A549 (cell line): ENCODE measurements at regions not wholly inside any gene's neighbourhood (a gene's known extent, or its start where the extent isn't known, plus 50 kb on each side); places are given as distances from the start of the nearest gene placed in this dataset.

Experiments
- CEBPB ChIP-seq, 2 experiments: fragments of >200 bp in 1 of 2; sonication (Bioruptor Twin) in 1 of 2; formaldehyde crosslinking in 1 of 2; IDR thresholded peaks; 2 replicates each; pipeline ENCODE4 v1.6.1; 2012 to 2016
- CHD4 ChIP-seq: fragments of 200-600 bp; sonication (generic); IDR thresholded peaks from 2 replicates; pipeline ENCODE4 v1.6.1; 2016; ENCODE audit warnings: antibody characterized with exemption, mild to moderate bottlenecking, borderline replicate concordance
- CTCF ChIP-seq: fragments of >200 bp; sonication (Bioruptor Twin); formaldehyde crosslinking; IDR thresholded peaks from 3 replicates; pipeline ENCODE4 v1.5.1; 2016
- MAFK ChIP-seq: fragments of 450-650 bp; IDR thresholded peaks from 2 replicates; pipeline ENCODE4 v1.6.1; 2014; ENCODE audit not compliant: partially characterized antibody
- RAD21 ChIP-seq, 2 experiments: fragments of >200 bp in 1 of 2; sonication (Bioruptor Twin) in 1 of 2; formaldehyde crosslinking in 1 of 2; IDR thresholded peaks in 1 of 2; conservative IDR thresholded peaks in 1 of 2; 2 replicates in 1 of 2; 3 replicates in 1 of 2; pipeline ENCODE4 v1.6.1; 2012 to 2018; ENCODE audit warnings: inconsistent platforms in 1 of 2

DNA sequence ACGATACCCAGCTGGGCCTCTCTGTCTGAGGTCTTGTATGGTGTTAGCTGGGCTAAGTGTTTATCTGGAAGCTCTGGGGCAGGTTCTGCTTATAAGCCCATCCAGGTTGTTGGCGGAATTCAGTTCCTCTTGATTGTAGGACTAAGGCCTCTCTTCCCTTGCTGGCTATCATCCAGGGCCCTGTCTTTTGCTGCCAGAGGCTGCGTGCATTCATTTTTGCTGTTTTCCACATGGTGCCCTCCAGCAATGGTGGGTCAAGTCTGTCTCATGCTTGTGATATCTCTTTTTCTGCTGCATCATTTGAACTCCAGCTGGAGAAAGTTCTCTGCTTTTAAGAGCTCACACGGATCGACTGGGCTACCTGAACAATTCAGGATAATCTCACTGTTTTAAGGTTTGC, 105.7 kb upstream of the ZNF618 start:
- TF ChIP-seq MAFK (no peak), CTCF (no peak), CEBPB (IDR thresholded peaks at IDR 0.05) (no peak), RAD21 (conservative IDR thresholded peaks at IDR 0.05 in 1 of 2, IDR thresholded peaks at IDR 0.05 in 1 of 2) (no peak), CHD4 (no peak)
